IMR-90 (cell line): ENCODE measurements at regions not wholly inside any gene's neighbourhood (a gene's known extent, or its start where the extent isn't known, plus 50 kb on each side); places are given as distances from the start of the nearest gene placed in this dataset.

Experiments used
- ATAC-seq: fragments of 200-7000 bp; cut with Tn5 transposase; 2 replicates; pipeline ENCODE4 v1.9.1; 2020; ENCODE audit warnings: low read depth, mild to moderate bottlenecking, moderate library complexity
- BruUV-seq: library from RNA; stranded (reverse); fragments of 400-500 nt; replicated peaks from 2 replicates; lab custom pipeline; 2021; lab: Mats Ljungman, UMichigan
- CTCF ChIA-PET: fragments of 300-600 bp; formaldehyde crosslinking; extraction: SDS; loops from one replicate; lab custom pipeline; 2021; ENCODE audit warnings: antibody characterized with exemption; lab: Yijun Ruan, JAX
- POLR2A ChIA-PET: fragments of 300-600 bp; sonication (Branson Sonifier 250); formaldehyde crosslinking; loops from one replicate; lab custom pipeline; 2022; ENCODE audit warnings: antibody characterized with exemption; ENCODE audit not compliant: unreplicated experiment; lab: Charles Lee
- DNase-seq: peaks from one replicate; pipeline ENCODE4 v3.0.0; 2013
- H2AFZ ChIP-seq: replicated peaks from 2 replicates; pipeline ENCODE3; 2013; ENCODE audit warnings: low read length, mild to moderate bottlenecking; ENCODE audit not compliant: poor library complexity
- H2AK5ac ChIP-seq: 2 replicates; pipeline ENCODE4 v1.6.1; 2013; ENCODE audit warnings: low read depth, low read length, inconsistent platforms
- H2AK9ac ChIP-seq: replicated peaks from 2 replicates; pipeline ENCODE3; 2013; ENCODE audit warnings: mild to moderate bottlenecking, low read depth, low read length, moderate library complexity; ENCODE audit not compliant: poor library complexity
- H2BK120ac ChIP-seq: 2 replicates; pipeline ENCODE4 v1.6.1; 2013; ENCODE audit warnings: low read depth, low read length, inconsistent platforms
- H2BK15ac ChIP-seq: 3 replicates; pipeline ENCODE4 v1.6.1; 2013; ENCODE audit warnings: low read depth, low read length, inconsistent platforms
- H2BK20ac ChIP-seq: 2 replicates; pipeline ENCODE4 v1.6.1; 2013; ENCODE audit warnings: low read depth, mild to moderate bottlenecking, inconsistent platforms, low read length, moderate library complexity
- H2BK5ac ChIP-seq: 2 replicates; pipeline ENCODE4 v1.6.1; 2013; ENCODE audit warnings: mild to moderate bottlenecking, low read depth, low read length, inconsistent platforms; ENCODE audit not compliant: poor library complexity, severe bottlenecking
- H3K14ac ChIP-seq: replicated peaks from 2 replicates; pipeline ENCODE4 v1.6.1; 2013; ENCODE audit warnings: low read depth, low read length, inconsistent platforms
- H3K18ac ChIP-seq: 2 replicates; pipeline ENCODE4 v1.6.1; 2013; ENCODE audit warnings: low read depth, low read length, control low read depth
- H3K23ac ChIP-seq: 2 replicates; pipeline ENCODE4 v1.6.1; 2013; ENCODE audit warnings: low read depth, low read length, inconsistent platforms
- H3K27ac ChIP-seq: 2 replicates; pipeline ENCODE4 v1.5.1; 2013; ENCODE audit warnings: mild to moderate bottlenecking, control low read depth, low read length; ENCODE audit not compliant: insufficient read depth
- H3K27me3 ChIP-seq: 2 replicates; pipeline ENCODE4 v1.6.1; 2013; ENCODE audit warnings: low read length; ENCODE audit not compliant: control insufficient read depth, insufficient read depth
- H3K36me3 ChIP-seq: 2 replicates; pipeline ENCODE4 v1.6.1; 2013; ENCODE audit warnings: low read length, mixed read lengths; ENCODE audit not compliant: control insufficient read depth, insufficient read depth
- H3K4ac ChIP-seq: 2 replicates; pipeline ENCODE4 v1.6.1; 2013; ENCODE audit warnings: low read depth, low read length, inconsistent platforms
- H3K4me1 ChIP-seq: 2 replicates; pipeline ENCODE4 v1.6.1; 2013; ENCODE audit warnings: low read length, mixed read lengths; ENCODE audit not compliant: control insufficient read depth, insufficient read depth
- H3K4me2 ChIP-seq: 2 replicates; pipeline ENCODE4 v1.6.1; 2013; ENCODE audit warnings: low read depth, mild to moderate bottlenecking, control low read depth, low read length, moderate library complexity
- H3K4me3 ChIP-seq: 2 replicates; pipeline ENCODE4 v1.5.1; 2013; ENCODE audit warnings: low read depth, mild to moderate bottlenecking, control low read depth, low read length, moderate library complexity; ENCODE audit not compliant: insufficient read depth
- H3K56ac ChIP-seq: 2 replicates; pipeline ENCODE4 v1.6.1; 2013; ENCODE audit warnings: low read length, inconsistent platforms; ENCODE audit not compliant: insufficient read depth; ENCODE audit errors: extremely low read depth
- H3K79me1 ChIP-seq, 2 experiments: 2 replicates each; pipeline ENCODE4 v1.6.1; 2013; ENCODE audit warnings: low read length in 2 of 2, inconsistent platforms in 1 of 2, low read depth in 1 of 2
- H3K9ac ChIP-seq: 2 replicates; pipeline ENCODE4 v1.6.1; 2013; ENCODE audit warnings: low read depth, low read length, control low read depth
- H3K9me1 ChIP-seq: 2 replicates; pipeline ENCODE4 v1.6.1; 2013; ENCODE audit warnings: low read length, inconsistent platforms; ENCODE audit not compliant: insufficient read depth
- H3K9me3 ChIP-seq: 2 replicates; pipeline ENCODE4 v1.6.1; 2013; ENCODE audit warnings: low read length; ENCODE audit not compliant: control insufficient read depth, insufficient read depth
- H4K20me1 ChIP-seq: 2 replicates; pipeline ENCODE4 v1.6.1; 2013; ENCODE audit warnings: low read length, inconsistent platforms; ENCODE audit not compliant: insufficient read depth
- H4K5ac ChIP-seq: 2 replicates; pipeline ENCODE4 v1.6.1; 2013; ENCODE audit warnings: mild to moderate bottlenecking, low read depth, low read length, control low read depth
- H4K8ac ChIP-seq, 2 experiments: 2 replicates each; pipeline ENCODE4 v1.6.1; 2013; ENCODE audit warnings: low read depth in 2 of 2, low read length in 2 of 2, control low read depth in 1 of 2, inconsistent platforms in 1 of 2
- H4K91ac ChIP-seq: 2 replicates; pipeline ENCODE4 v1.6.1; 2013; ENCODE audit warnings: low read depth, low read length, inconsistent platforms; ENCODE audit not compliant: insufficient read depth
- BHLHE40 ChIP-seq: fragments of 150-350 bp; IDR thresholded peaks from 2 replicates; pipeline ENCODE4 v1.6.1; 2016; ENCODE audit warnings: mild to moderate bottlenecking, low read depth, low read length
- CHD1 ChIP-seq: IDR thresholded peaks from 2 replicates; pipeline ENCODE4 v1.6.1; 2012; ENCODE audit warnings: low read depth, low read length, improper control_type of control experiment
- POLR2A ChIP-seq: IDR thresholded peaks from 2 replicates; pipeline ENCODE4 v1.6.1; 2012; ENCODE audit warnings: mild to moderate bottlenecking, low read depth, low read length
- SMC3 ChIP-seq: fragments of 150-350 bp; IDR thresholded peaks from 2 replicates; pipeline ENCODE4 v1.6.1; 2016; ENCODE audit warnings: low read depth, mild to moderate bottlenecking, antibody characterized with exemption, low read length, moderate library complexity
- WGBS, 2 experiments: methylation state at CpG; one replicate each; pipeline versions ENCODE4 v1.1.5 to v1.1.7; 2013; ENCODE audit warnings: missing lambda C conversion rate in 2 of 2; ENCODE audit not compliant: insufficient read length in 1 of 2; ENCODE audit errors: extremely low coverage in 2 of 2; 5-methylcytosine and 5-hydroxymethylcytosine counted together
- dilution Hi-C: fragments of 300-500 bp; cut with HindIII; formaldehyde crosslinking; loops from one replicate; pipeline ENCODE4 v1.14.3; 2018; ENCODE audit warnings: low sequenced_read_pairs; ENCODE audit not compliant: unreplicated experiment
- in situ Hi-C: fragments of 300-500 bp; cut with MboI; formaldehyde crosslinking; loops from 3 replicates; pipeline ENCODE4 v1.14.3; 2019; ENCODE audit warnings: low sequenced_read_pairs, inconsistent platforms, mixed read lengths
- intact Hi-C: fragments of 100-400 bp; cut with micrococcal nuclease; formaldehyde crosslinking; loops from 2 replicates; pipeline ENCODE4 v1.10.0; 2022
- TF ChIP-seq, protein P1 (sequence below): fragments of 150-350 bp; IDR thresholded peaks from 2 replicates; pipeline ENCODE4 v1.6.1; 2016; ENCODE audit warnings: low read depth, mild to moderate bottlenecking, low read length, moderate library complexity, borderline replicate concordance

DNA sequence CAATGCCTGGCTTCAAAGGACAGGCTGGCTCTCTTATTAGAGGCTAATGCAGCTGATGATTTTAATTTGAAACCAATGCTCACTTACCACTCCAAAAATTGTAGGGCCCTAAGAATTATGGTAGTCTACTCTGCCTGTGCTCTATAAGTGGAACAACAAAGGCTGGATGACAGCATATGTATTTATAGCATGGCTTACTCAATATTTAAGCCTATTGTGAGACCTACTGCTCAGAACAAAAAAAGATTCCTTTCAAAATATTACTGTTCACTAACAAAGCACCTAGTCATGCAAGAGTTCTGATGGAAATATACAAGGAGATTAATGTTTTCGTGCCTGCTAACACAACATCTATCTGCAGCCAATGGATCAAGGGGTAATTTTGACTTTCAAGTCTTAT, 73.8 kb upstream of the DUSP10 start:
- no peak overlapping the region for H2BK15ac ChIP-seq
- in situ Hi-C loops (no loop called here), dilution Hi-C loops (no loop called here), intact Hi-C loops (no loop called here)
- peak overlapping the region; percentile 54 for H2BK120ac ChIP-seq
- TF ChIP-seq BHLHE40 = no peak
- no peak for TF ChIP-seq SMC3
- TF ChIP-seq, protein P1, sequence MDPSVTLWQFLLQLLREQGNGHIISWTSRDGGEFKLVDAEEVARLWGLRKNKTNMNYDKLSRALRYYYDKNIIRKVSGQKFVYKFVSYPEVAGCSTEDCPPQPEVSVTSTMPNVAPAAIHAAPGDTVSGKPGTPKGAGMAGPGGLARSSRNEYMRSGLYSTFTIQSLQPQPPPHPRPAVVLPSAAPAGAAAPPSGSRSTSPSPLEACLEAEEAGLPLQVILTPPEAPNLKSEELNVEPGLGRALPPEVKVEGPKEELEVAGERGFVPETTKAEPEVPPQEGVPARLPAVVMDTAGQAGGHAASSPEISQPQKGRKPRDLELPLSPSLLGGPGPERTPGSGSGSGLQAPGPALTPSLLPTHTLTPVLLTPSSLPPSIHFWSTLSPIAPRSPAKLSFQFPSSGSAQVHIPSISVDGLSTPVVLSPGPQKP = no peak
- no peak for TF ChIP-seq CHD1
- TF ChIP-seq POLR2A = no peak
- H4K5ac ChIP-seq = no peak overlapping the region; the same call in 1 of the 2 replicates
- no peak overlapping the region for H2AK9ac ChIP-seq
- no peak for DNase-seq
- peak overlapping the region; percentile 40; the same call in 1 of the 2 replicates for H2BK20ac ChIP-seq
- peaks cover 5% of the 10 kb centered on the region; the same call in 1 of the 2 replicates for H3K4me1 ChIP-seq
- H3K18ac ChIP-seq = no peak overlapping the region
- no peak overlapping the region for H3K4me2 ChIP-seq
- ChIA-PET CTCF (interaction anchor here (1.6 kb wide), 1 partner anchor 9 kb away, joined by 3 read pairs; no protein-coding TSS in a partner anchor), POLR2A (no interaction called here)
- H4K20me1 ChIP-seq = no peaks in the 10 kb centered on the region
- H2AFZ ChIP-seq = no peak overlapping the region
- H3K23ac ChIP-seq = no peak overlapping the region
- H4K8ac ChIP-seq = no peak overlapping the region
- H3K9me1 ChIP-seq = peaks cover 2% of the 10 kb centered on the region
- H3K56ac ChIP-seq = no peak overlapping the region
- no peaks in the 10 kb centered on the region for H3K27me3 ChIP-seq
- 0 out of 2 replicates have a peak overlapping the region, but pooled peaks have one; percentile 30 for H3K14ac ChIP-seq
- no TSS peak for BruUV-seq
- WGBS, 2 experiments = no CpG with 5 or more reads among the region's 1 CpG
- H3K9me3 ChIP-seq = no peaks in the 10 kb centered on the region
- peak overlapping the region; percentile 43; the same call in 1 of the 2 replicates for H2AK5ac ChIP-seq
- ATAC-seq = no peak
- no peaks in the 10 kb centered on the region for H3K36me3 ChIP-seq
- H4K91ac ChIP-seq = no peak overlapping the region
- H3K79me1 ChIP-seq = peaks cover 0 to 5% of the 10 kb centered on the region in 2 experiments; a peak in 1 of 4 replicates
- no peak overlapping the region for H3K27ac ChIP-seq
- H3K4ac ChIP-seq = no peak overlapping the region; the same call in 1 of the 2 replicates
- H3K9ac ChIP-seq = no peak overlapping the region
- no peak overlapping the region for H3K4me3 ChIP-seq
- H2BK5ac ChIP-seq = no peak overlapping the region
